H9 (cell line): ENCODE measurements at regions not wholly inside any gene's neighbourhood (a gene's known extent, or its start where the extent isn't known, plus 50 kb on each side); places are given as distances from the start of the nearest gene placed in this dataset.

ENCODE experiments used
- DNase-seq: peaks from one replicate; pipeline ENCODE4 v3.0.0-alpha.2; 2017
- H2AFZ ChIP-seq: one replicate; pipeline ENCODE4 v1.6.1; 2013; ENCODE audit warnings: mild to moderate bottlenecking, low read length, control low read depth, moderate library complexity
- H2AK5ac ChIP-seq: 2 replicates; pipeline ENCODE4 v1.6.1; 2013; ENCODE audit warnings: low read length, control low read depth, mixed read lengths; ENCODE audit not compliant: insufficient read length
- H2BK120ac ChIP-seq: one replicate; pipeline ENCODE4 v1.6.1; 2013; ENCODE audit warnings: low read depth, mild to moderate bottlenecking, low read length, control low read depth, inconsistent platforms; ENCODE audit not compliant: poor library complexity, severe bottlenecking
- H2BK12ac ChIP-seq: 2 replicates; pipeline ENCODE4 v1.6.1; 2013; ENCODE audit warnings: low read length, control low read depth, mixed read lengths, low read depth; ENCODE audit not compliant: insufficient read length
- H2BK15ac ChIP-seq: 2 replicates; pipeline ENCODE4 v1.6.1; 2013; ENCODE audit warnings: low read depth, low read length, control low read depth
- H2BK20ac ChIP-seq: one replicate; pipeline ENCODE4 v1.6.1; 2013; ENCODE audit warnings: low read depth, mild to moderate bottlenecking, low read length, control low read depth, inconsistent platforms; ENCODE audit not compliant: poor library complexity, severe bottlenecking
- H2BK5ac ChIP-seq: 2 replicates; pipeline ENCODE4 v1.6.1; 2013; ENCODE audit warnings: low read length, control low read depth, mixed read lengths; ENCODE audit not compliant: insufficient read length
- H3K14ac ChIP-seq: 2 replicates; pipeline ENCODE4 v1.6.1; 2013; ENCODE audit warnings: low read length, control low read depth; ENCODE audit not compliant: insufficient read depth
- H3K18ac ChIP-seq: 2 replicates; pipeline ENCODE4 v1.6.1; 2013; ENCODE audit warnings: low read depth, mild to moderate bottlenecking, mixed read lengths, low read length, control low read depth; ENCODE audit not compliant: insufficient read length
- H3K23ac ChIP-seq: 2 replicates; pipeline ENCODE4 v1.6.1; 2013; ENCODE audit warnings: low read length, control low read depth, mixed read lengths, low read depth; ENCODE audit not compliant: insufficient read length
- H3K23me2 ChIP-seq: 2 replicates; pipeline ENCODE4 v1.6.1; 2013; ENCODE audit warnings: low read depth, mild to moderate bottlenecking, mixed read lengths, low read length, control low read depth; ENCODE audit not compliant: insufficient read length, poor library complexity, severe bottlenecking
- H3K27ac ChIP-seq: 2 replicates; pipeline ENCODE4 v1.5.1; 2013; ENCODE audit warnings: low read length, control low read depth, mixed read lengths, low read depth; ENCODE audit not compliant: insufficient read length
- H3K27me3 ChIP-seq: 2 replicates; pipeline ENCODE4 v1.6.1; 2013; ENCODE audit warnings: low read length, control low read depth, inconsistent platforms; ENCODE audit not compliant: insufficient read depth
- H3K4ac ChIP-seq: 2 replicates; pipeline ENCODE4 v1.6.1; 2013; ENCODE audit warnings: low read depth, mild to moderate bottlenecking, control low read depth, inconsistent platforms, low read length, moderate library complexity
- H3K4me1 ChIP-seq: 2 replicates; pipeline ENCODE4 v1.6.1; 2013; ENCODE audit warnings: low read length, control low read depth, inconsistent platforms; ENCODE audit not compliant: insufficient read depth
- H3K4me2 ChIP-seq: 2 replicates; pipeline ENCODE4 v1.6.1; 2013; ENCODE audit warnings: low read length, control low read depth, mixed read lengths; ENCODE audit not compliant: insufficient read length, insufficient read depth
- H3K56ac ChIP-seq: 2 replicates; pipeline ENCODE4 v1.6.1; 2013; ENCODE audit warnings: low read depth, mild to moderate bottlenecking, mixed read lengths, low read length, control low read depth; ENCODE audit not compliant: insufficient read length
- H3K79me1 ChIP-seq: 2 replicates; pipeline ENCODE4 v1.6.1; 2013; ENCODE audit warnings: low read depth, mild to moderate bottlenecking, moderate library complexity, low read length, control low read depth, inconsistent platforms; ENCODE audit not compliant: insufficient read depth, poor library complexity, severe bottlenecking
- H3K79me2 ChIP-seq: 2 replicates; pipeline ENCODE4 v1.6.1; 2013; ENCODE audit warnings: low read length, control low read depth, inconsistent platforms; ENCODE audit not compliant: insufficient read depth
- H3K9ac ChIP-seq: 2 replicates; pipeline ENCODE4 v1.6.1; 2013; ENCODE audit warnings: low read length, control low read depth, mixed read lengths; ENCODE audit not compliant: insufficient read length; ENCODE audit errors: extremely low read depth
- H3K9me3 ChIP-seq: one replicate; pipeline ENCODE4 v1.6.1; 2013; ENCODE audit warnings: low read depth, low read length, inconsistent platforms; ENCODE audit not compliant: control insufficient read depth
- H3T11ph ChIP-seq: one replicate; pipeline ENCODE4 v1.6.1; 2013; ENCODE audit warnings: mild to moderate bottlenecking, low read length, control low read depth, inconsistent platforms
- H4K20me1 ChIP-seq: one replicate; pipeline ENCODE4 v1.6.1; 2013; ENCODE audit not compliant: control insufficient read depth, insufficient read length, insufficient read depth
- H4K5ac ChIP-seq: 2 replicates; pipeline ENCODE4 v1.6.1; 2013; ENCODE audit warnings: low read depth, mild to moderate bottlenecking, mixed read lengths, low read length, control low read depth; ENCODE audit not compliant: insufficient read length
- H4K8ac ChIP-seq: replicated peaks from 2 replicates; pipeline ENCODE4 v1.6.1; 2013; ENCODE audit warnings: low read length, control low read depth, mixed read lengths, low read depth; ENCODE audit not compliant: insufficient read length
- H4K91ac ChIP-seq: 2 replicates; pipeline ENCODE4 v1.6.1; 2013; ENCODE audit warnings: low read depth, mild to moderate bottlenecking, moderate library complexity, mixed read lengths, low read length, control low read depth; ENCODE audit not compliant: insufficient read length
- H3K27ac Mint-ChIP-seq, 3 experiments: 2 replicates in 2 of 3; 3 replicates in 1 of 3; pipeline ENCODE4 v1.8.0; 2020 to 2021; ENCODE audit warnings: mixed read lengths in 3 of 3, mild to moderate bottlenecking in 1 of 3, moderate library complexity in 1 of 3
- H3K27me3 Mint-ChIP-seq: 2 replicates; pipeline ENCODE4 v1.8.0; 2021; ENCODE audit warnings: low read depth, mild to moderate bottlenecking, moderate library complexity, mixed read lengths
- H3K36me3 Mint-ChIP-seq, 3 experiments: 2 replicates in 2 of 3; 3 replicates in 1 of 3; pipeline ENCODE4 v1.8.0; 2020 to 2021; ENCODE audit warnings: low read depth in 3 of 3, mixed read lengths in 3 of 3; ENCODE audit not compliant: insufficient read depth in 1 of 3
- H3K4me1 Mint-ChIP-seq, 2 experiments: 2 replicates each; pipeline ENCODE4 v1.8.0; 2020; ENCODE audit warnings: mixed read lengths in 2 of 2
- H3K4me3 Mint-ChIP-seq, 2 experiments: 2 replicates in 1 of 2; 3 replicates in 1 of 2; pipeline ENCODE4 v1.8.0; 2020 to 2021; ENCODE audit warnings: mild to moderate bottlenecking in 2 of 2, mixed read lengths in 2 of 2, moderate library complexity in 1 of 2
- H3K9me3 Mint-ChIP-seq, 2 experiments: 2 replicates in 1 of 2; 3 replicates in 1 of 2; pipeline ENCODE4 v1.8.0; 2020; ENCODE audit warnings: mild to moderate bottlenecking in 2 of 2, mixed read lengths in 2 of 2, moderate library complexity in 1 of 2
- WGBS: extraction: QIAGEN DNeasy Blood & Tissue Kit; methylation state at CpG from one replicate; pipeline ENCODE4 v1.1.7; 2013; ENCODE audit warnings: missing lambda C conversion rate, low lambda C conversion rate, mixed read lengths; ENCODE audit not compliant: insufficient read length; ENCODE audit errors: extremely low coverage; 5-methylcytosine and 5-hydroxymethylcytosine counted together
- TF ChIP-seq, protein P1 (sequence below): fragments of 200-600 bp; sonication (generic); conservative IDR thresholded peaks from 3 replicates; pipeline ENCODE4 v1.8.0; 2021; ENCODE audit warnings: antibody characterized with exemption, mild to moderate bottlenecking

DNA sequence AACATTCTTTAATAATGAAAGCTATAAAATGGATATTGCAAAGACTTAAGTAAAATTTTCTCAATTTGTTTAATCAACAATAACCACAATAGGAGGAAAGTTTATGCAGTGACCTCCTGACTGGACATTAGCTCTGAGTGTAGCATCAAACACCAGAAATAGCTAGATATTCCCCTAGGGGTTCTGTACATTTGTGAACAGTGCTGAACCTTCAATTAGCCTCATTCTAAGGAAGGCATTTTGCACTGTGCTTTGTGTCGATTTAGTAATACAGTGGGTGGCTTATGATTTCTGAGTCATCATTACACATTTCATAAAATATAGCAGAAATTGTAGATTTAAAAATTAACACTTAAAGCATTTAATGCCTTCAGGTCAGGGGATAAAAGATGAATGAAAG lies 367.3 kb upstream of the PCDH15 start:
- Histone ChIP-seq H3K4ac (no peak overlapping the region), H2BK15ac (no peak overlapping the region), H3T11ph (no peak overlapping the region), H3K79me1 (no peaks in the 10 kb centered on the region), H3K27me3 (no peaks in the 10 kb centered on the region), H3K9me3 (no peaks in the 10 kb centered on the region), H2BK120ac (no peak overlapping the region), H3K14ac (no peak overlapping the region), H3K23me2 (no peaks in the 10 kb centered on the region), H4K20me1 (no peaks in the 10 kb centered on the region), H3K9ac (no peak overlapping the region), H2BK12ac (no peak overlapping the region), H3K23ac (no peak overlapping the region), H4K91ac (no peak overlapping the region), H3K56ac (no peak overlapping the region), H2BK5ac (no peak overlapping the region), H4K8ac (no peak overlapping the region), H3K4me2 (no peak overlapping the region), H3K4me1 (no peaks in the 10 kb centered on the region), H2BK20ac (no peak overlapping the region), H2AFZ (no peak overlapping the region), H4K5ac (no peak overlapping the region), H3K79me2 (no peaks in the 10 kb centered on the region), H3K18ac (no peak overlapping the region), H3K27ac (no peak overlapping the region), H2AK5ac (no peak overlapping the region)
- Mint-ChIP-seq H3K36me3 (no peaks in the 10 kb centered on the region), H3K4me1 (peaks cover 3 to 5% of the 10 kb centered on the region in 2 experiments), H3K4me3 (no peak overlapping the region), H3K9me3 (no peaks in the 10 kb centered on the region), H3K27ac (no peak overlapping the region), H3K27me3 (no peaks in the 10 kb centered on the region)
- no peak for DNase-seq
- TF ChIP-seq, protein P1, sequence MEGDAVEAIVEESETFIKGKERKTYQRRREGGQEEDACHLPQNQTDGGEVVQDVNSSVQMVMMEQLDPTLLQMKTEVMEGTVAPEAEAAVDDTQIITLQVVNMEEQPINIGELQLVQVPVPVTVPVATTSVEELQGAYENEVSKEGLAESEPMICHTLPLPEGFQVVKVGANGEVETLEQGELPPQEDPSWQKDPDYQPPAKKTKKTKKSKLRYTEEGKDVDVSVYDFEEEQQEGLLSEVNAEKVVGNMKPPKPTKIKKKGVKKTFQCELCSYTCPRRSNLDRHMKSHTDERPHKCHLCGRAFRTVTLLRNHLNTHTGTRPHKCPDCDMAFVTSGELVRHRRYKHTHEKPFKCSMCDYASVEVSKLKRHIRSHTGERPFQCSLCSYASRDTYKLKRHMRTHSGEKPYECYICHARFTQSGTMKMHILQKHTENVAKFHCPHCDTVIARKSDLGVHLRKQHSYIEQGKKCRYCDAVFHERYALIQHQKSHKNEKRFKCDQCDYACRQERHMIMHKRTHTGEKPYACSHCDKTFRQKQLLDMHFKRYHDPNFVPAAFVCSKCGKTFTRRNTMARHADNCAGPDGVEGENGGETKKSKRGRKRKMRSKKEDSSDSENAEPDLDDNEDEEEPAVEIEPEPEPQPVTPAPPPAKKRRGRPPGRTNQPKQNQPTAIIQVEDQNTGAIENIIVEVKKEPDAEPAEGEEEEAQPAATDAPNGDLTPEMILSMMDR, result no peak
- WGBS, result no CpG with 5 or more reads among the region's 1 CpG
